HG03521 (cell line): ENCODE measurements at regions not wholly inside any gene's neighbourhood (a gene's known extent, or its start where the extent isn't known, plus 50 kb on each side); places are given as distances from the start of the nearest gene placed in this dataset.

Experiments
- ATAC-seq: cut with Tn5 transposase; IDR thresholded peaks from one replicate; pipeline ENCODE4 v1.9.1; 2021; ENCODE audit warnings: mild to moderate bottlenecking, moderate library complexity; ENCODE audit not compliant: unreplicated experiment

DNA sequence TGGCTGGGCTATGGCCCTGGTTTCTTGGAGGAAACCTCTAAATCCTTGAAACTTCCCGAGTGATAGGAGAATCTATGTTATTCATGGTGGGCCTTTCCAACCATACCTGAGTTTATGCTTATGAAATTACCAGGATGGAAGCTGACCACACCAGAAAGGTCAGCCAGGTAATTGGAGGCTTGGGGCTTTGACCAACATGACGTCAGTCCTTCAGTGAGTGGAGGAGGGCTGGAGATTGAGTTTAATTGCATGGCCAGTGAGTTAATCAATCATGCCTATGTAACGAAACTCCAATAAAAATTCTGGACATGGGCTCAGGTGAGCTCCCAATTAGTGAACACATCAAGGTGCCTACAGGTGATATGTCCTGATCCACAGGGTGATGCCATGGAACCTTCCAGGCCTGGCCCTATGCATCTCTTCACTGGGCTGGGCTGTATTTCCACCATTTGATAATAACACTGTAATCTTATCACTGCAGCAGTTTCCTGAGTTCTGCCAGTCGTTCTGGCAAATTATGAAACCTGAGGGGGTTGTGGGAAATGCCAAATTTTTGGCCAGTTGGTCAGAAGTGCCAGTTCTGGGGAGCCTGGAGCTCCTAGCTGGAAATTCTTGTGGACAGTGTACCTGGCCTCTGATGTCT is 106.5 kb downstream of the CDH26 start:
- no peak for ATAC-seq

DNA sequence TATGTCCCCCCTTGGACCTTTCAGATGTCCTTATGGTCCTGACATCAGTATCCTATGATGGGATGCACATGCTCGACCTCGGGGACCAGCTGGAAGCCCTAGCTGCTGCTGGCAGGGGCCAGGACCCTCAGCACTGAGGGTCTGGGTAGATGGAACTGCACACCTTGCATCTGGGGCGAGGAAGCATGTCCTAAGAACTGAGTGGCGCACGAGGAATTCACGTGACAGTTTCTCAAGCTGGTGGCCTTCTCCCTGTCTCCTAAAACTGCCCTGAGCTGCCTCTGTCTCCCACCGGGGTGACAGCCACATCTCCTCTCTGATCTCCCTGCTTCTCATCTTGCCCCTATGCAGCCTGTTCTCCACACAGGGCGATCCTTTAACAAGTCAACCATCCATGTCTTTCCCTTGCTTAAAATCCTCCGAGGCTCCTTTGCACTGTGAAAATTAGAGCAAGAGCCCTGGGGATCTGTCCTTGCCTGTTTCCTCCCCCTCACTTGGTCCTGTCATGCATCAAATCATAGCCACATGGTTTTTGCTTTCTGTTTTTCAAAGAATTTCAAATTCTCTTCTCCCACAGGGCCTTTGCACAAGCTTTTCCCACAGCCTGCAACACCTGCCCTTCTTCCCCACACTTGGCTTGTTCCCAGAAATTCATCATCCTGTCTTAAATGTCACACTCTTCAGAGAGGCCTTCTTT is 107.7 kb downstream of the CDH26 start:
- no peak for ATAC-seq

DNA sequence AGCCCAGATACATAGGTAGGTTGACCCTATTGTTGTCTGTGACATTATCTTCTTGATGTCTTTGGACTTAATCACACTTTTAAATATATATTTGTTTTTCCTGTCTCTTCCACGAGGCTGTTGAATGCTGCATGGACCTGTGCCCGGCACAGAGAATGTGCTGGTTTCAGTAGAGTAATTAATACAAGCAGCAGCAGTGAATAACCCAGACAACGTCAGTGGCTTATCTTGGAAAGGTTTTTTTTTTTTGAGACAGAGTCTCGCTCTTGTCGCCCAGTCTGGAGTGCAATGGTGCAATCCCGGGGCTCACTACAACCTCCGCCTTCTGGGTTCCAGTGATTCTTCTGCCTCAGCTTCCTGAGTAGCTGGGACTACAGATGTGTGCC is 108.2 kb downstream of the CDH26 start:
- no peak for ATAC-seq

DNA sequence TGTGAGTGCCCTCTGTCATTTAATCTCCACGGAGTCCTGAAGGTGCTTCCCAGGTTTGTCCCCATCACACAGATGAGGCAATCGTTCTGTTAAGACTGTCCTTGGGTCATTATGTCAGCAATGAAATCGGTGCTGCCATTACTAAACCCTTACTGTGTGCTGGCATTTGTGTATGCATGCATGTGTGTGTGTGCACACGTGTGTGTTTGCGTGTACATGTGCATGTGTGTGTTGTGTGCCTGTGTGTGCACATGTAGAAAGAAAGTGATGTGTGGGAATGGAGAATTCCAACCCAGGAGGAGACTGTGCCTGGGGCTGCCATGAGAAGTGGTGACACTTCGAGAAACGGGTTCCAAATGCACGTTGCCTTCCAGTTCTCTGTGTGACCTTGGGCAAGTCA is 110.3 kb downstream of the CDH26 start:
- ATAC-seq, result no peak

DNA sequence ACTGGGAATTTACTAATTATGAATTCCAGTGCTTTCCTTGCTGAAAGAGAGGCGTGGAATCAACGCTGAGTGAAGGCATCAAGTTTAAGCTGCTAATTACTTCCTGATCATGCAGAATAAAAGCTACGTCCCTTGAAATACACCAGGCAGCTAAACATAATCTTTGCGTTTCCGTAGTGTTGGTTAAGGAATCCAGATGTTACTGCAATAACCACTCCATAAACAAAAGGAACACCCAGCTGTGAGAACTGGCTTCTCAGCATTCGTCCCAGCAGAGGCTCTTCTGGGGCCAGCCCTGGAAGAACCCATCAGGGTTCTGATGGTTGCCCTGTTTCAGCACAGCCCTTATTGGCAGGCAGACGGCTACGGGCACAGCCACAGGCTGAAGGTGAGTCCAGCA is 111.4 kb downstream of the CDH26 start:
- ATAC-seq, result no peak

DNA sequence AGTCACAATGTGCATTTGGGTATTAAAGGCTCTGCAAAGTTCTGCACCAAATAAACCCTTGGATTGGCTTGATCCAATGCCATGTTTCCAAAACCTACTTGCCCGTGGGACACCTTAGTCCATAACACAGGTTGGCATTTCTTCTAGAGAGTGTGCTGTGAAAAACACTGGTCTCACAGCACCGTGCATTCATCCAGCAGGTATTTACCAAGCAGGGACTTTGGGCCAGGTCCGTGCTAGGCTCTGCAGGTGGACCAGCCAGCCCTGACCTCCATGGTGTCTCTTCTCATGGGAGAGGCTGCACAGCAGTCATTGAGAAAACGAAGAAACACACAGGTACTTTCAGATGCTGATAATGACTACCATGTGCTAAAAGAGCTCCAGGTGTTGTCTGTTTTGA is 112.6 kb downstream of the CDH26 start:
- ATAC-seq, result no peak

DNA sequence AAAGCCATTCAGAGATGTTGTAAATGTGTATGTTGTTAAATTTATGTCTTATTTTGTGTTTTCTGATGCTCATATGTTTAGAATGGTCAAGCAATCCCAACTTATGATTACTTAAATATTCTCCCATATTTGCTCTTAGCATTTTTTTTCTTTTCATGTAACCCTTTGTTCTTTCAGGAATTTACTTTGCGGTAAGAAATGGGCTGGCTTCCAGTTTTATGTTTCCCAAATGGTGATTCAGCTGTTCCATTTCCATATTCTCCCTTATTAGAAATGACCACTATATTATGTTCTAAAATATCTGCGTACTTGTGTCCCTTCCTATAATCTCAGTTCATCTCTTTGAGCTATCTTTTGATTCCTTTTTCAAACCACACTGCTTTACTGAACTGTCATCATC is 113.7 kb downstream of the CDH26 start:
- no peak for ATAC-seq

DNA sequence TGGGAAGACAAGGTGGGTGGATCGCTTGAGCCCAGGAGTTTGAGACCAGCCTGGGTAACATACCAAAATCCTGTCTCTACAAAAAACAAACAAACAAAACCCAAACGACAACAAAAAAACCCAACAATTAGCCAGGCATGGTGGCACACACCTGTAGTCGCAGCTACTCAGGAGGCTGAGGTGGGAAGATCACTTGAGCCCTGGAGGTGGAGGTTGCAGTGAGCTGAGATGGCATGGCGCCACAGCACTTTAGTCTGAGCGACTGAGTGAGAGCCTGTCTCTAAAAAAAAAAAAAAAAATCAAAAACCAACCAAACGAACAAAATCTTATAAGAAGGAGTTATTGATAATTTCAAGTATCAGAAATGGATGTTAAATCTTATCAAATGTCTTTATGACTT is 114.9 kb downstream of the CDH26 start:
- no peak for ATAC-seq

DNA sequence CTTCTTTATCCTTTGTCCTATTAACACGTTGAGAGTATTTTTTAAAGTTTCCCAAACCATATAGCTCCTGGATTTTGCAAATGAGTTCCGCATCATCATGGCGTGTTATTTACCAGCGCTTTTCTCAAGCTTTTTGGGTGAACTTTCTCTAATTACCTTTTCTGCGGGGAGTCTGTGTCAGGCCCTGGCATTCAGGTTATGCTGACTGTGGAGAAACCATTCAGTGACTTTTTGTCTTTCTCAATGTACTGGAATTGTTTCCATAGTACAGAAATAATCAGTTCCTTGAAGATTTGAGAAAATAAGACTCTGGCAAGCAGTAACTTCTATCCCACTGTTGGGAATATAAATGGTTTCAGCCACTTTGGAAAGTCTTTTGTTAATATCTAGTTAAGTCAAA is 115.3 kb downstream of the CDH26 start:
- no peak for ATAC-seq

DNA sequence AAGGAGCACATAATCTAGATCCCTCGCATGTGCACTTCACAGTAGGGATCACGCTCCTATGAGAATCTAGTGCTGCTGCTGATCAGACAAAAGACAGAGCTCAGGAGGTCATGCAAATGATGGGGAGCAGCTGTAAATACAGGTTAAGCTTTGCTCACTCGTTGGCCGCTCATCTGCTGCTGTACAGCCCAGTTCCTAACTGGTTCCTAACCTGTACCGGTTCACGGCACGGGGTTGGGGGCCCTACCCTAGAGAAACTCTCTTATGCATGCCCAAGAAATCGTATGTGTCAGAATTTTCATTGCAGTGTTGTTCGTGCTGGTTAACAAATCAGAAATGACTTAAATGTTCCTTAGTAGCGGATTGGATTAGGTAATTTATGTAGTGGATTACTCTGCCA is 116.1 kb downstream of the CDH26 start:
- no peak for ATAC-seq

DNA sequence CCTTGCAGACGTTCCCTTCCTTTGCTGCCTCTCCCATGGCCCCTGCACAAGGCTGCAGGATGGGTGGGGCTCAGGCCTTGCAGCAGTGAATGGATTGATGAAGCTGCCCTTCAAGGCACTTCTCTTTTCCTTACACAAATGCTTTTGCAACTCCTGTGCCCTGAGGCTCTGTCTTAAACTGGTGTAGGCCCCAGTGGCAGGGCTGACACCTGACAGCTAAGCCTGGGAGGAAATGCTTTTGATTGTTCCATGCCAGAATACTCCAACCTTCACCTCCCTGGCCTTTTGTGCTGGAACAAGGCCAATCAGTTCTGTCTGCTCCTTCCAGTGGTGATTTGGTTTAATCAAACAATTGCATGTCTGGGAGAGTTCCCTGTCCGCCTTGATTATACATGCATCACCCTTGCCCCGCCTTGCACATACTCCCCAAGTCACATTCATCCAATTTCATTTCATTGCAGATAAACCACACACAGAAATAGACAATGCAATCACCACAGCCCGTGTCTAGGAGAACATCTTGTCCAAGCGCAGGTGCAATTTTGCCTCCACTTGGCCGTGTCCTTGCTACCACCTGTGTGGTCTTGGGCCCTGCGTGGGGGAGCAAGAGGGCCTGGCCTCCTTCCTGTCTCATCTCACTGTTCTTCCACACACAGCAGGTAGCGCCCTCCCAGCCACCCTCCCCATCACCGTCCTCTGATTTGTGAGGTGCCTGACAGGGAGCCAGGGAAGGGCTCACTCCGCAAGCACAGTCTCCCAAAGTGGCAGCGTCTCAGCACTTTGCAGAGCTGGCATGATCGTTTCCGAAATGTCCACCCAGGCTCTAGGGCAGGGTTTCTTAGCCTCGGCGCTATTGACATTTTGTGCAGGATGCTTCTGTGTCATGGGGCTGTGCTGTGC is 120.4 kb downstream of the CDH26 start:
- no peak for ATAC-seq

DNA sequence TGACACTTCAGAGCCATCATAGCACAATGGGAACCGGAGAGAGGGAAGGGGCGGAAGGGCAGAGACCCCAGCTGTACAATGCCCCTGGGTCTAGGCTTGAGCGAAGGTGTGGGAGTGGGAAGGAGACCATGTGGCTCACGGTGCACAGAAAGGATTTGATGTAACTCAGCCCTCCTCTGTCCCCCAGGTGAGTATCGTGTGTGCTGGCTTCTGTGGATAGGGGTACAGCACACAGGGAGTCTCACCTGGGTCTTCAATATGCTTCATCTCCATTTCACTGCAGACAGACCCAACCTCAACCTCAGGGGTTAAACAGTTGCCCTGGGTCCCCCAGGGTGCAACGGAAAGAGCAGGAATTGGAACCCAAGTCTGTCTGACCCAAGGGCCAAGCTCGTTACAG is 122.2 kb downstream of the CDH26 start:
- ATAC-seq, result no peak

DNA sequence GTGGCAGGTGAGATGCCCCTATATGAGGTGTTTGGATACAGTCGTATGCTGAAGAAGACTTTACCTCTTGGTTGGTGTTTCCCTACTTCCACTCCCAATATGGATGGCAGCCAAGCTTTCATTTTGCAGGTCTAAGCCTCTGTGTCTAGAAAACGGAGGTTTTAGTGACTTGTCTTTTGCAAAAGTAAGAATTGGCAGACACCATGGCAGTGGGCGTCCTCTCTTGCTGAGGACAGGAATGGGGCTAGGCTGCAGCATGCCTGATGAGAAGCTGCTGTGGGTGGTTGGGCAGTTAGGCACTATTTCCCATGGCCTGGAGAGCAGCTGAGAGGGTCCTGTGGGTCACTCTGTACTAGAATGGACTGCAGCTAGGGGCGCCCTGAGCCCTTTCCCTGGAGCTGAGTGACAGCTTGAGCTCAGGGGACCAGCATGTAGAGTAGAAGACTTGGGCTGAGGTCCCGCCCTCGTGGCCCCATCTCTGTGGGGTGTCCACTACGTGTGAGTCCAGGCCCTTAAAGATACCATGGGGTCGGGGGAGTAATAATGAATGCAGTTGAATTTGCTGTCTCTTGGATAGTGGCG is 127.4 kb downstream of the CDH26 start:
- no peak for ATAC-seq

DNA sequence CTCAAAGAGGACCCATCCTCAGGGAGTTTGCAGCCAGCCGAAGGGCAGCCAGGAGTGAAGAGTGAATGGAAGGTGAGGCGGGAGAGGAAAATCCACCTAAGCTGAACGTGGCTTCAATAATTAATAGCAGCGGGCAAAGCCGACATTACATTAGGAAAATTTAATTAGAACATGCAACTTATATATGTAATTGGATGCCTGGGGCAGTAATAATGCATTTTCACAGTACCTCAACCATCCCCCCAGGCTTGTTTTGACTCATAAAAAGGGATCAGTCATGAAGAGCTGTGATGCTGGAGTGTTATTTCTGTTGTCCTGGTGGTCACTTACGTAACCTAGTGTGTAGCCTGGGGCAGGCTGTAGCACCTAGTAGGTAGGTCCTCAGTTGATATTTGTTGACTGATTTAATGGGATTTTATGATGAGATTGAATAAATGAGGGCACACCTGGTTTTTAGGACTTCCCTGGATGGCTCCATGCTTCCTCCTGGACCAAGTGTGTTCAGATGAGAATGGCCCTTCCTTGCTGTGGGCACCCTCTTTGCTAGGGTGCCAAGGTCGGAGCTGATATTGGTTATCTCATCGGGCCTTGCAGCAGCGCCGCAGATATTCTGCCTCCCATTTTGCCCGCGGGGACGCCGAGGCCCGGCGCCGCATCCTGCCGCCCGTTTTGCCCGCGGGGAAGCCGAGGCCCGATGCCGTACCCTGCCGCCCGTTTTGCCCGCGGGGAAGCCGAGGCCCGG is 128.8 kb downstream of the CDH26 start:
- ATAC-seq, result no peak

DNA sequence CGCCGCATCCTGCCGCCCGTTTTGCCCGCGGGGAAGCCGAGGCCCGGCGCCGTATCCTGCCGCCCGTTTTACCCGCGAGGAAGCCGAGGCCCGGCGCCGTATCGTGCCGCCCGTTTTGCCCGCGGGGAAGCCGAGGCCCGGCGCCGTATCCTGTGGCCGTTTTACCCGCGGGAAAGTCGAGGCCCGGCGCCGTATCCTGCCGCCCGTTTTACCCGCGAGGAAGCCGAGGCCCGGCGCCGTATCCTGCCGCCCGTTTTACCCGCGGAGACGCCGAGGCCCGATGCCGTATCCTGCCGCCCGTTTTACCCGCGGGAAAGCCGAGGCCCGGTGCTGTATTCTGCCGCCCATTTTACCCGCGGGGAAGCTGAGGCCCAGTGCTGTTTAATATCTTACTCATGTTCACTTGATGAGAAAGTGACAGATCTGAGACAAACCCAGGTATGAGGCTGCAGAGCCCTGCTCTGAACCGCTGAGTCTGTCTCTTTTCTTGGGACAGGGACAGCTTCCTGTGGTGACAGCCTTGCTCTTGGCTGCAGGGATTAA is 129.4 kb downstream of the CDH26 start:
- ATAC-seq, result no peak

DNA sequence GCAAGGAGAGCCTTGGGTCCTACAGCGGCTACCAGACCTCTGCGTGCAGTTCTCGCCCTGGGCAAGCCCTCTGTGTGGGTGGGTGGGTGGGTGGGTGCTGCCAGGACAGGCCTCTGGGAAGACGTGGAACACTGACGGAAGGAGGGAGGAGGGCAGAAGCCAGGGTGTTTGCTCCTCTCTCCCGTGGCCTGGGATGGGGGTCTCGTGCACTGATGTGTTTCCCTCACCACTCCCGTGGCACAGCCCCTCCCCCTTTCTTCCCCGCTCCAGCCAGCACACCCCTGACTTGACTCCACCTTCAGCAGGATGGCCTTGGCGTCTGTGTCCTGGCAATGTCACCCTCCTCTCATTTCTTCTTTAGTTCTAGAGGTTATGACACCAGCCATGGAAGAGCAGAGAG is 130.0 kb downstream of the CDH26 start:
- no peak for ATAC-seq

DNA sequence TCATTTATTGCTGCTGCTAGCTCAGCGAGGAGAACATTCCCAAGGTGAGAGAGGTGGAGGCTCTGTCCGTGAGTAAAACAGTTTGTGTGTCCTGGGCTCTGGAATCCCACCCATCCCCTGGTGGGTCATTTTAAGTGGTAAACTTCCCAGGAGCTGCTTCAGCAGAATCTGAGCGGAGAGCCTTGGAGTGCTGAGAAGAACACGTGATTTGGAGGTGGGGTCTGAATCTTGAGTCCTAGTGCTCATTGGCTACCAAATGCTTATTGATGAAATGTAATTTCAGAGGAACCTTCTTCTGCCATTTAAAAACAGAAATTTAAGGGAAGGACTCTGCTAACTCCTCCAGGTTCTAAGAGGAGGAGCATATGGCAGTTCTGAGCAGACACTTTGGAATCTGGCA is 132.4 kb downstream of the CDH26 start:
- ATAC-seq, result no peak

DNA sequence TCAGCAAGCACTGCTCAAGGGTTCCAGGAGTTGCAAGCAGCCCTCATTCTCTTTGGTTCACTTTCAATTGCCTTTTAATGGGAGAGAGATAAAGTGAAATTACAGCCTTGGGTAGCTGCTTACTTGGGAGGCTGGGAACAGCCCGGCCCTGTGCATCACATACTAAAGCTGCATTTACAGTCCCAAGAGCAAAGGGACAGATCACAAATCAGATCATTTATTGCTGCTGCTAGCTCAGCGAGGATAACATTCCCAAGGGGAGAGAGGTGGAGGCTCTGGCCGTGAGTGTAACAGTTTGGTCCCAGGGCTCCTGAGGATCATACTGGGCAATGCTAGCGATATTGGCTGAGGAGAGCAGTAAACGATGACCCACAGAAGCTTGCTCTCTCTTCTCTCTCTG is 133.1 kb downstream of the CDH26 start:
- no peak for ATAC-seq

DNA sequence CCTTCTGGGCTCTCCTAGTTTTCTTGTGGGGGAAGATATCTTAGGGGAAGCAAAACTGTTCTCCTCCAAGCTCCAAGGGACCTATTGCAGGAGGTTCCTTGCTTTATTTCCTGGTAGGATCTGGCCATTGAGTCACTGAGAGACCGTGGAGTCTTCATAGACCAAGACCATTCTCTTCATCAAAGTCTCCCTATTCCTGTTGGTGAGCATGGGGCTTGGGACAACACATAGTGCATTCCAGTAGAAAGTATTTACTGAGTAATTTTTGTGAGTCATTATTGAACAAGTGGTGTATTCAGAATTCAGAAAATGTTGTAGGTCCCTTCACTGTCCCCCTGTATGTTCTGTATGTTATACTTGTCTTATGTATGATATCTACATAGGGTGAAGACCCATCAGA is 133.6 kb downstream of the CDH26 start:
- no peak for ATAC-seq

DNA sequence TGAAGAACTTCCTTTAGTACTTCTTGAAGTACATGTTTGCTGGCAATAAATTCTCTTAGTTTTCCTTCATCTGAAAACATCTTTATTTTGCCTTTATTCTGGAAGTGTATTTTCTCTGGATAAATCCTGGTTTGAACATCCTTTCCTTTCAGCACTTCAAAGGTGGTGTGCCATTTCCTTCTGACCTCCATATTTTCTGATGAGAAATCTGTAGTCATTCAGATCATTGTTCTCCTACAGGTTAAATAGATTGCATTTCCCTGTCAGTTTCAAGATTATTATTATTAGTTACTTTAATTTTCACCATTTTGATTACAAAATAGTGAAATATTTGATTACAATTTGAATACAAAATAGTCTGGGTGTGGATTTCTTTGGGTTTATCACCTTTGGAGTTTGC is 134.5 kb downstream of the CDH26 start:
- ATAC-seq, result no peak

DNA sequence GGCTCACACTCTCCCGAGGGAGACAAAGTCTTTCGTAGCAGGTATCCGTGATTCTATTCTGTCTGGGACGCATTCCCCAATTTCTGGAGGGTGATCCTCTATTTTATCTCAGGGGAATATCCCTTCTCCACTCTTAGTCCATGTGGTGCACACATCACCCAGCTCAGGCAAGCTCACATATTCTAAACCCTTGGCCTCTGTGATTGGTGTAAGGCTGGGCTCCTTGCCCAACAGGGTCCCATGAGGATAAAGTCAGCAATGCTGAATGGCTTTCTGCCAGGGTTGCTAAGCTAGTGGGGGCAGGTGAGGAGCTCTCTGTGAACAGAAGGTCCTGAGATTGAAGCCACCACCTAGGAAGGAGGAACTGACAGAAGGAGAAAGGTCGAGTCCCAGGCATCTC is 137.2 kb downstream of the CDH26 start:
- ATAC-seq, result no peak
